ENCODE measurements at regions not wholly inside any gene's neighbourhood (a gene's known extent, or its start where the extent isn't known, plus 50 kb on each side); places are given as distances from the start of the nearest gene placed in this dataset.

DNA sequence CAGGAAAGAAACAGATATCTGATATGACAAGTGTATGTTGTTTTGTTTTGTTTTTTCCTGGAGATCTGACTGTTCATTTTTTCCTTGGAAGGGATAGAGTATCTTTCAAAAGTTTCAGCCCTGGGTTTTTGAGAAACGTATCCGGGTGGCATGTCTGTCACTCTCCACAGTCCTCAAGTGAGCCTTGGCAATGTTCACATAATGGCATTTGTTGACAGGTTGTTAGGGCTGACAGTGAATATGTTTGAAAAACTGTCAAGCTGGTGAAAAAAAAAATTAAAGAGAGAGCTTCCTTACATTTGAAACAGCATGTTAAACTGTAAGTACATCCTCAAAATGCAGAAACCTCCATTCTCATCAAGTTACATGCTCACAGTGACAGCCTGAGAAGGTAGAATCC is 113.0 kb upstream of the DYNLRB2 start:
- ATAC-seq (ENCODE audit: low read depth) (no peak), DNase-seq (no peak)
- ChIA-PET POLR2A (no interaction called here), CTCF (no interaction called here)
- Histone ChIP-seq H3K9ac (ENCODE audit: low read length) (no peak overlapping the region), H3K79me2 (ENCODE audit: control insufficient read depth, insufficient read depth, low read length) (no peaks in the 10 kb centered on the region), H3K27me3 (replicated peaks in 1 of 4; ENCODE audit: control extremely low read depth in 1 of 4, control insufficient read depth in 3 of 4, insufficient read depth in 4 of 4, low read length in 3 of 4) (peaks cover 0 to 5% (median 0%) of the 10 kb centered on the region in 4 experiments), H3K9me3 (ENCODE audit: control extremely low read depth in 1 of 3, control insufficient read depth in 2 of 3, insufficient read depth in 1 of 3, low read length in 2 of 3) (peaks cover 0 to 4% (median 0%) of the 10 kb centered on the region in 3 donors), H3K4me3 (ENCODE audit: control extremely low read depth in 1 of 5, extremely low read depth in 1 of 5, insufficient read depth in 1 of 5, low read depth in 2 of 5, low read length in 4 of 5) (no peak overlapping the region), H3K4me1 (ENCODE audit: control insufficient read depth in 2 of 2, insufficient read depth in 2 of 2, low read length in 2 of 2) (no peaks in the 10 kb centered on the region), H2AFZ (ENCODE audit: insufficient read depth, low read depth, low read length, poor library complexity, severe bottlenecking) (no peak overlapping the region), H4K20me1 (ENCODE audit: control insufficient read depth, insufficient read depth, low read length, poor library complexity, severe bottlenecking) (no peaks in the 10 kb centered on the region), H3K27ac (ENCODE audit: low read length in 2 of 2) (no peak overlapping the region), H3K4me2 (replicated peaks; ENCODE audit: low read depth, low read length, poor library complexity, severe bottlenecking) (no peak overlapping the region), H3K36me3 (replicated peaks in 1 of 2; ENCODE audit: control extremely low read depth in 1 of 2, control insufficient read depth in 1 of 2, extremely low read depth in 1 of 2, insufficient read depth in 2 of 2, low read length in 1 of 2) (no peaks in the 10 kb centered on the region)
- WGBS (ENCODE audit: insufficient coverage) = 100% methylated on average over 2 of the region's 2 CpGs
- intact Hi-C loops (cut with micrococcal nuclease) = no loop called here
- Mint-ChIP-seq H3K4me3 (no peak overlapping the region), H3K27me3 (peaks cover 43% of the 10 kb centered on the region), H3K4me1 (no peaks in the 10 kb centered on the region), H3K27ac (no peak overlapping the region), H3K9me3 (ENCODE audit: insufficient read depth) (peaks cover 8% of the 10 kb centered on the region)
- TF ChIP-seq, protein P1, sequence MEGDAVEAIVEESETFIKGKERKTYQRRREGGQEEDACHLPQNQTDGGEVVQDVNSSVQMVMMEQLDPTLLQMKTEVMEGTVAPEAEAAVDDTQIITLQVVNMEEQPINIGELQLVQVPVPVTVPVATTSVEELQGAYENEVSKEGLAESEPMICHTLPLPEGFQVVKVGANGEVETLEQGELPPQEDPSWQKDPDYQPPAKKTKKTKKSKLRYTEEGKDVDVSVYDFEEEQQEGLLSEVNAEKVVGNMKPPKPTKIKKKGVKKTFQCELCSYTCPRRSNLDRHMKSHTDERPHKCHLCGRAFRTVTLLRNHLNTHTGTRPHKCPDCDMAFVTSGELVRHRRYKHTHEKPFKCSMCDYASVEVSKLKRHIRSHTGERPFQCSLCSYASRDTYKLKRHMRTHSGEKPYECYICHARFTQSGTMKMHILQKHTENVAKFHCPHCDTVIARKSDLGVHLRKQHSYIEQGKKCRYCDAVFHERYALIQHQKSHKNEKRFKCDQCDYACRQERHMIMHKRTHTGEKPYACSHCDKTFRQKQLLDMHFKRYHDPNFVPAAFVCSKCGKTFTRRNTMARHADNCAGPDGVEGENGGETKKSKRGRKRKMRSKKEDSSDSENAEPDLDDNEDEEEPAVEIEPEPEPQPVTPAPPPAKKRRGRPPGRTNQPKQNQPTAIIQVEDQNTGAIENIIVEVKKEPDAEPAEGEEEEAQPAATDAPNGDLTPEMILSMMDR (IDR thresholded peaks at IDR 0.05) = no peak
- no peak for TF ChIP-seq EZH2 (IDR thresholded peaks at IDR 0.05; ENCODE audit: borderline replicate concordance, insufficient read depth, low read depth, low read length, poor library complexity, severe bottlenecking)

DNA sequence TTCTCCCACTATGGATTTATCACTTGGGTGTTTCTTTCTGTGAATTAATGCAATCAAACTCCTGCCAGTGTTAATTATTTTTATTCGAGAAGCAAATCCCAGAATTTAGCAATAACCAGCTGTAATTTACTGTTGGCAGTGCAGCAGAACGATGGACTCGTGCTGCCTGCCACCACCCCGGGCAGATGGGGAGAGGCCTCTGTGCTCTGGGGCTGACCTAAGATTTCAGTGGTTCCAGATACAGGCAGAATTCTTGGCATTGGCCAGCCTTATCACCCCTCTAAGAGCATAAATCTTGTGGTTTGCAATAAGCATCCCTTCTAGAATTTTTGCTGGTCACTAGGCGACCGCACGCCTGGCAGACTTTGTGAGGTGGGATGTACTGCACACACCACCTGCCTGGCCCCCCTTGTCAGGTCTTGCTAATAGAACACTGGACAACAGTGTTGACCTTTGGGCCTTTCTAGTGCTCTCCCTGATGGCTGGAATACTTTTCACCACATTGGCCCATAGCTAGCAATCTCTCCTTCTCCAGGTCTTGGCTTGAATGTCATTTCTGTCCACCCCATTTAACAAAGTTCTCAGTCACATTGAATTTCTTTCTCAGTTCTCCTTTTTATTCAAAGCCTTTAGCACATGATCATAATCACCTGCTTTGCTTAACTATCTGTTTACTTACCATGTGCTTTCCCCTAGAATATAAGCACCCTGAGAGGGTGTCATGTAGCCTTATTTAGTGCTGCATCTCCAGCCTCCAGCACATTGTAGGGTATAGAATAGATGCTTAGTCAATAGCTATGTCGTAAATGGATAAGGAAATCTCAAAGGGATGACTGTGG is 122.1 kb upstream of the DYNLRB2 start:
- peaks cover 20% of the 10 kb centered on the region for H3K27me3 Mint-ChIP-seq

More for the DNA sequence above, 122.1 kb upstream of the DYNLRB2 start:
- H4K20me1 ChIP-seq (ENCODE audit: control insufficient read depth, insufficient read depth, low read length, poor library complexity, severe bottlenecking) = no peaks in the 10 kb centered on the region
- TF ChIP-seq, protein P1 (IDR thresholded peaks at IDR 0.05) = no peak
- TF ChIP-seq EZH2 (IDR thresholded peaks at IDR 0.05; ENCODE audit: borderline replicate concordance, insufficient read depth, low read depth, low read length, poor library complexity, severe bottlenecking) = no peak
- H3K9me3 ChIP-seq (ENCODE audit: control extremely low read depth in 1 of 3, control insufficient read depth in 2 of 3, insufficient read depth in 1 of 3, low read length in 2 of 3) = no peaks in the 10 kb centered on the region
- H3K9ac ChIP-seq (ENCODE audit: low read length) = no peak overlapping the region
- no peaks in the 10 kb centered on the region for H3K4me1 ChIP-seq (ENCODE audit: control insufficient read depth in 2 of 2, insufficient read depth in 2 of 2, low read length in 2 of 2)
- intact Hi-C loops (cut with micrococcal nuclease) = no loop called here
- WGBS (ENCODE audit: insufficient coverage) = 100% methylated on average over 4 of the region's 8 CpGs
- peaks cover 0 to 2% (median 1%) of the 10 kb centered on the region in 4 experiments for H3K27me3 ChIP-seq (replicated peaks in 1 of 4; ENCODE audit: control extremely low read depth in 1 of 4, control insufficient read depth in 3 of 4, insufficient read depth in 4 of 4, low read length in 3 of 4)
- H3K36me3 ChIP-seq (replicated peaks in 1 of 2; ENCODE audit: control extremely low read depth in 1 of 2, control insufficient read depth in 1 of 2, extremely low read depth in 1 of 2, insufficient read depth in 2 of 2, low read length in 1 of 2) = no peaks in the 10 kb centered on the region
- no peak overlapping the region for H3K4me3 Mint-ChIP-seq
- no peaks in the 10 kb centered on the region for H3K9me3 Mint-ChIP-seq (ENCODE audit: insufficient read depth)
- no peak overlapping the region for H3K4me3 ChIP-seq (ENCODE audit: control extremely low read depth in 1 of 5, extremely low read depth in 1 of 5, insufficient read depth in 1 of 5, low read depth in 2 of 5, low read length in 4 of 5)
- peaks cover 5% of the 10 kb centered on the region for H3K4me1 Mint-ChIP-seq
- DNase-seq = no peak
- POLR2A ChIA-PET = no interaction called here
- CTCF ChIA-PET = no interaction called here
- no peak overlapping the region for H2AFZ ChIP-seq (ENCODE audit: insufficient read depth, low read depth, low read length, poor library complexity, severe bottlenecking)
- H3K27ac Mint-ChIP-seq = no peak overlapping the region
- H3K79me2 ChIP-seq (ENCODE audit: control insufficient read depth, insufficient read depth, low read length) = no peaks in the 10 kb centered on the region
- no peak overlapping the region for H3K27ac ChIP-seq (ENCODE audit: low read length in 2 of 2)
- no peak for ATAC-seq (ENCODE audit: low read depth)
- H3K4me2 ChIP-seq (replicated peaks; ENCODE audit: low read depth, low read length, poor library complexity, severe bottlenecking) = no peak overlapping the region
